Activated B cell treated with CpG ODN at 0.5 μM for 24 hours (primary cell): ENCODE measurements at regions not wholly inside any gene's neighbourhood (a gene's known extent, or its start where the extent isn't known, plus 50 kb on each side); places are given as distances from the start of the nearest gene placed in this dataset.

Experiments used
- ATAC-seq: fragments of 200-7000 bp; cut with Tn5 transposase; one replicate; pipeline ENCODE4 v1.10.0; 2021; ENCODE audit warnings: low read depth, mild to moderate bottlenecking, moderate library complexity
- CTCF ChIA-PET: fragments of 350-600 bp; sonication (Branson Sonifier 250); formaldehyde crosslinking; loops from one replicate; lab custom pipeline; 2021; ENCODE audit warnings: antibody characterized with exemption; lab: Charles Lee
- POLR2A ChIA-PET: fragments of 350-600 bp; sonication (Branson Sonifier 250); formaldehyde crosslinking; loops from one replicate; lab custom pipeline; 2021; ENCODE audit warnings: antibody characterized with exemption; lab: Charles Lee
- DNase-seq: peaks from one replicate; pipeline ENCODE4 v3.0.0; 2022
- H3K27ac Mint-ChIP-seq: one replicate; pipeline ENCODE4 v1.8.0; 2020; ENCODE audit warnings: mixed read lengths
- H3K27me3 Mint-ChIP-seq: one replicate; pipeline ENCODE4 v1.8.0; 2021; ENCODE audit warnings: mixed read lengths
- H3K36me3 Mint-ChIP-seq: one replicate; pipeline ENCODE4 v1.8.0; 2021; ENCODE audit warnings: low read depth, mixed read lengths
- H3K4me1 Mint-ChIP-seq: one replicate; pipeline ENCODE4 v1.8.0; 2021; ENCODE audit warnings: mixed read lengths
- H3K4me3 Mint-ChIP-seq: one replicate; pipeline ENCODE4 v1.8.0; 2020; ENCODE audit warnings: mild to moderate bottlenecking, mixed read lengths
- H3K9me3 Mint-ChIP-seq: one replicate; pipeline ENCODE4 v1.8.0; 2020; ENCODE audit warnings: mixed read lengths
- CTCF ChIP-seq: fragments of 200-600 bp; IDR thresholded peaks from one replicate; pipeline ENCODE4 v1.8.0; 2022; ENCODE audit warnings: antibody characterized with exemption, mild to moderate bottlenecking
- intact Hi-C: fragments of 100-400 bp; cut with micrococcal nuclease; formaldehyde crosslinking; loops from one replicate; pipeline ENCODE4 v1.15.1; 2024

GRCh38 chr13:34466301-34466700 is 475.8 kb upstream of the NBEA start:
- ATAC-seq (no peak), DNase-seq (no peak)
- ChIA-PET CTCF (no interaction called here), POLR2A (no interaction called here)
- H3K4me1 Mint-ChIP-seq: no peaks in the 10 kb centered on the region
- intact Hi-C loops: no loop called here
- H3K27ac Mint-ChIP-seq: no peak overlapping the region
- no peaks in the 10 kb centered on the region for H3K9me3 Mint-ChIP-seq
- H3K27me3 Mint-ChIP-seq: no peaks in the 10 kb centered on the region
- H3K4me3 Mint-ChIP-seq: no peak overlapping the region
- H3K36me3 Mint-ChIP-seq: no peaks in the 10 kb centered on the region
- TF ChIP-seq CTCF: no peak

- no peaks in the 10 kb centered on the region for H3K36me3 Mint-ChIP-seq
- CTCF ChIA-PET: no interaction called here
- ATAC-seq: no peak
- POLR2A ChIA-PET: no interaction called here
- H3K4me1 Mint-ChIP-seq: no peaks in the 10 kb centered on the region
- no peak overlapping the region for H3K4me3 Mint-ChIP-seq
- H3K27me3 Mint-ChIP-seq: no peaks in the 10 kb centered on the region
- no peak overlapping the region for H3K27ac Mint-ChIP-seq
- no peaks in the 10 kb centered on the region for H3K9me3 Mint-ChIP-seq
- TF ChIP-seq CTCF: no peak
- DNase-seq: no peak
- intact Hi-C loops: no loop called here
Measured at GRCh38 chr13:34467450-34468083, 474.5 kb upstream of the NBEA start.

- H3K27ac Mint-ChIP-seq: no peak overlapping the region
- no peaks in the 10 kb centered on the region for H3K27me3 Mint-ChIP-seq
- ChIA-PET POLR2A (no interaction called here), CTCF (no interaction called here)
- no peak overlapping the region for H3K4me3 Mint-ChIP-seq
- H3K9me3 Mint-ChIP-seq: no peaks in the 10 kb centered on the region
- no peaks in the 10 kb centered on the region for H3K36me3 Mint-ChIP-seq
- no peak for TF ChIP-seq CTCF
- no peak for DNase-seq
- ATAC-seq: no peak
- no peaks in the 10 kb centered on the region for H3K4me1 Mint-ChIP-seq
- intact Hi-C loops: no loop called here
Measured at GRCh38 chr13:34469196-34469986, 472.7 kb upstream of the NBEA start.

GRCh38 chr13:34474187-34474868 is 467.7 kb upstream of the NBEA start:
- ATAC-seq (no peak), DNase-seq (no peak)
- intact Hi-C loops: no loop called here
- POLR2A ChIA-PET: interaction anchor here (0.6 kb wide), 1 partner anchor 38 kb away, joined by 3 read pairs; no protein-coding TSS in a partner anchor
- H3K27ac Mint-ChIP-seq: no peak overlapping the region
- no peaks in the 10 kb centered on the region for H3K36me3 Mint-ChIP-seq
- CTCF ChIA-PET: no interaction called here
- no peak for TF ChIP-seq CTCF
- no peaks in the 10 kb centered on the region for H3K4me1 Mint-ChIP-seq
- H3K9me3 Mint-ChIP-seq: no peaks in the 10 kb centered on the region
- no peaks in the 10 kb centered on the region for H3K27me3 Mint-ChIP-seq
- H3K4me3 Mint-ChIP-seq: no peak overlapping the region

GRCh38 chr13:34478376-34478775 is 463.7 kb upstream of the NBEA start:
- no peak for TF ChIP-seq CTCF
- DNase-seq: no peak
- no peak overlapping the region for H3K4me3 Mint-ChIP-seq
- no peak overlapping the region for H3K27ac Mint-ChIP-seq
- no peaks in the 10 kb centered on the region for H3K27me3 Mint-ChIP-seq
- no peaks in the 10 kb centered on the region for H3K36me3 Mint-ChIP-seq
- H3K4me1 Mint-ChIP-seq: no peaks in the 10 kb centered on the region
- no peak for ATAC-seq
- ChIA-PET CTCF (no interaction called here), POLR2A (no interaction called here)
- H3K9me3 Mint-ChIP-seq: no peaks in the 10 kb centered on the region
- intact Hi-C loops: no loop called here
